H9 (cell line): ENCODE measurements at regions not wholly inside any gene's neighbourhood (a gene's known extent, or its start where the extent isn't known, plus 50 kb on each side); places are given as distances from the start of the nearest gene placed in this dataset.

Experiments
- DNase-seq: peaks from one replicate; pipeline ENCODE4 v3.0.0-alpha.2; 2017
- H2AFZ ChIP-seq: one replicate; pipeline ENCODE4 v1.6.1; 2013; ENCODE audit warnings: mild to moderate bottlenecking, low read length, control low read depth, moderate library complexity
- H2AK5ac ChIP-seq: 2 replicates; pipeline ENCODE4 v1.6.1; 2013; ENCODE audit warnings: low read length, control low read depth, mixed read lengths; ENCODE audit not compliant: insufficient read length
- H2BK120ac ChIP-seq: one replicate; pipeline ENCODE4 v1.6.1; 2013; ENCODE audit warnings: low read depth, mild to moderate bottlenecking, low read length, control low read depth, inconsistent platforms; ENCODE audit not compliant: poor library complexity, severe bottlenecking
- H2BK12ac ChIP-seq: 2 replicates; pipeline ENCODE4 v1.6.1; 2013; ENCODE audit warnings: low read length, control low read depth, mixed read lengths, low read depth; ENCODE audit not compliant: insufficient read length
- H2BK15ac ChIP-seq: 2 replicates; pipeline ENCODE4 v1.6.1; 2013; ENCODE audit warnings: low read depth, low read length, control low read depth
- H2BK20ac ChIP-seq: one replicate; pipeline ENCODE4 v1.6.1; 2013; ENCODE audit warnings: low read depth, mild to moderate bottlenecking, low read length, control low read depth, inconsistent platforms; ENCODE audit not compliant: poor library complexity, severe bottlenecking
- H2BK5ac ChIP-seq: 2 replicates; pipeline ENCODE4 v1.6.1; 2013; ENCODE audit warnings: low read length, control low read depth, mixed read lengths; ENCODE audit not compliant: insufficient read length
- H3K14ac ChIP-seq: 2 replicates; pipeline ENCODE4 v1.6.1; 2013; ENCODE audit warnings: low read length, control low read depth; ENCODE audit not compliant: insufficient read depth
- H3K18ac ChIP-seq: 2 replicates; pipeline ENCODE4 v1.6.1; 2013; ENCODE audit warnings: low read depth, mild to moderate bottlenecking, mixed read lengths, low read length, control low read depth; ENCODE audit not compliant: insufficient read length
- H3K23ac ChIP-seq: 2 replicates; pipeline ENCODE4 v1.6.1; 2013; ENCODE audit warnings: low read length, control low read depth, mixed read lengths, low read depth; ENCODE audit not compliant: insufficient read length
- H3K23me2 ChIP-seq: 2 replicates; pipeline ENCODE4 v1.6.1; 2013; ENCODE audit warnings: low read depth, mild to moderate bottlenecking, mixed read lengths, low read length, control low read depth; ENCODE audit not compliant: insufficient read length, poor library complexity, severe bottlenecking
- H3K27ac ChIP-seq: 2 replicates; pipeline ENCODE4 v1.5.1; 2013; ENCODE audit warnings: low read length, control low read depth, mixed read lengths, low read depth; ENCODE audit not compliant: insufficient read length
- H3K27me3 ChIP-seq: 2 replicates; pipeline ENCODE4 v1.6.1; 2013; ENCODE audit warnings: low read length, control low read depth, inconsistent platforms; ENCODE audit not compliant: insufficient read depth
- H3K4ac ChIP-seq: 2 replicates; pipeline ENCODE4 v1.6.1; 2013; ENCODE audit warnings: low read depth, mild to moderate bottlenecking, control low read depth, inconsistent platforms, low read length, moderate library complexity
- H3K4me1 ChIP-seq: 2 replicates; pipeline ENCODE4 v1.6.1; 2013; ENCODE audit warnings: low read length, control low read depth, inconsistent platforms; ENCODE audit not compliant: insufficient read depth
- H3K4me2 ChIP-seq: 2 replicates; pipeline ENCODE4 v1.6.1; 2013; ENCODE audit warnings: low read length, control low read depth, mixed read lengths; ENCODE audit not compliant: insufficient read length, insufficient read depth
- H3K56ac ChIP-seq: 2 replicates; pipeline ENCODE4 v1.6.1; 2013; ENCODE audit warnings: low read depth, mild to moderate bottlenecking, mixed read lengths, low read length, control low read depth; ENCODE audit not compliant: insufficient read length
- H3K79me1 ChIP-seq: 2 replicates; pipeline ENCODE4 v1.6.1; 2013; ENCODE audit warnings: low read depth, mild to moderate bottlenecking, moderate library complexity, low read length, control low read depth, inconsistent platforms; ENCODE audit not compliant: insufficient read depth, poor library complexity, severe bottlenecking
- H3K79me2 ChIP-seq: 2 replicates; pipeline ENCODE4 v1.6.1; 2013; ENCODE audit warnings: low read length, control low read depth, inconsistent platforms; ENCODE audit not compliant: insufficient read depth
- H3K9ac ChIP-seq: 2 replicates; pipeline ENCODE4 v1.6.1; 2013; ENCODE audit warnings: low read length, control low read depth, mixed read lengths; ENCODE audit not compliant: insufficient read length; ENCODE audit errors: extremely low read depth
- H3K9me3 ChIP-seq: one replicate; pipeline ENCODE4 v1.6.1; 2013; ENCODE audit warnings: low read depth, low read length, inconsistent platforms; ENCODE audit not compliant: control insufficient read depth
- H3T11ph ChIP-seq: one replicate; pipeline ENCODE4 v1.6.1; 2013; ENCODE audit warnings: mild to moderate bottlenecking, low read length, control low read depth, inconsistent platforms
- H4K20me1 ChIP-seq: one replicate; pipeline ENCODE4 v1.6.1; 2013; ENCODE audit not compliant: control insufficient read depth, insufficient read length, insufficient read depth
- H4K5ac ChIP-seq: 2 replicates; pipeline ENCODE4 v1.6.1; 2013; ENCODE audit warnings: low read depth, mild to moderate bottlenecking, mixed read lengths, low read length, control low read depth; ENCODE audit not compliant: insufficient read length
- H4K8ac ChIP-seq: replicated peaks from 2 replicates; pipeline ENCODE4 v1.6.1; 2013; ENCODE audit warnings: low read length, control low read depth, mixed read lengths, low read depth; ENCODE audit not compliant: insufficient read length
- H4K91ac ChIP-seq: 2 replicates; pipeline ENCODE4 v1.6.1; 2013; ENCODE audit warnings: low read depth, mild to moderate bottlenecking, moderate library complexity, mixed read lengths, low read length, control low read depth; ENCODE audit not compliant: insufficient read length
- H3K27ac Mint-ChIP-seq, 3 experiments: 2 replicates in 2 of 3; 3 replicates in 1 of 3; pipeline ENCODE4 v1.8.0; 2020 to 2021; ENCODE audit warnings: mixed read lengths in 3 of 3, mild to moderate bottlenecking in 1 of 3, moderate library complexity in 1 of 3
- H3K27me3 Mint-ChIP-seq: 2 replicates; pipeline ENCODE4 v1.8.0; 2021; ENCODE audit warnings: low read depth, mild to moderate bottlenecking, moderate library complexity, mixed read lengths
- H3K36me3 Mint-ChIP-seq, 3 experiments: 2 replicates in 2 of 3; 3 replicates in 1 of 3; pipeline ENCODE4 v1.8.0; 2020 to 2021; ENCODE audit warnings: low read depth in 3 of 3, mixed read lengths in 3 of 3; ENCODE audit not compliant: insufficient read depth in 1 of 3
- H3K4me1 Mint-ChIP-seq, 2 experiments: 2 replicates each; pipeline ENCODE4 v1.8.0; 2020; ENCODE audit warnings: mixed read lengths in 2 of 2
- H3K4me3 Mint-ChIP-seq, 2 experiments: 2 replicates in 1 of 2; 3 replicates in 1 of 2; pipeline ENCODE4 v1.8.0; 2020 to 2021; ENCODE audit warnings: mild to moderate bottlenecking in 2 of 2, mixed read lengths in 2 of 2, moderate library complexity in 1 of 2
- H3K9me3 Mint-ChIP-seq, 2 experiments: 2 replicates in 1 of 2; 3 replicates in 1 of 2; pipeline ENCODE4 v1.8.0; 2020; ENCODE audit warnings: mild to moderate bottlenecking in 2 of 2, mixed read lengths in 2 of 2, moderate library complexity in 1 of 2
- CTCF ChIP-seq: fragments of 200-600 bp; sonication (generic); conservative IDR thresholded peaks from 3 replicates; pipeline ENCODE4 v1.8.0; 2021; ENCODE audit warnings: antibody characterized with exemption, mild to moderate bottlenecking
- WGBS: extraction: QIAGEN DNeasy Blood & Tissue Kit; methylation state at CpG from one replicate; pipeline ENCODE4 v1.1.7; 2013; ENCODE audit warnings: missing lambda C conversion rate, low lambda C conversion rate, mixed read lengths; ENCODE audit not compliant: insufficient read length; ENCODE audit errors: extremely low coverage; 5-methylcytosine and 5-hydroxymethylcytosine counted together

- Histone ChIP-seq H2AK5ac (no peak overlapping the region), H3K27me3 (no peaks in the 10 kb centered on the region), H3K23ac (no peak overlapping the region), H2BK12ac (no peak overlapping the region), H4K8ac (no peak overlapping the region), H4K91ac (no peak overlapping the region), H3K4me1 (peaks cover 15% of the 10 kb centered on the region; the same call in 1 of the 2 replicates), H2BK120ac (no peak overlapping the region), H4K20me1 (no peaks in the 10 kb centered on the region), H2BK5ac (no peak overlapping the region), H3T11ph (no peak overlapping the region), H3K9me3 (no peaks in the 10 kb centered on the region), H4K5ac (no peak overlapping the region), H3K4ac (no peak overlapping the region), H3K79me2 (no peaks in the 10 kb centered on the region), H3K56ac (no peak overlapping the region), H2BK15ac (no peak overlapping the region), H3K79me1 (no peaks in the 10 kb centered on the region), H3K4me2 (no peak overlapping the region), H2AFZ (no peak overlapping the region), H3K14ac (no peak overlapping the region), H3K27ac (no peak overlapping the region), H3K23me2 (no peaks in the 10 kb centered on the region), H3K18ac (no peak overlapping the region), H3K9ac (no peak overlapping the region), H2BK20ac (no peak overlapping the region)
- H3K9me3 Mint-ChIP-seq = peaks cover 0 to 3% of the 10 kb centered on the region in 2 experiments; a peak in 1 of 5 replicates
- H3K4me1 Mint-ChIP-seq = peaks cover 58 to 59% of the 10 kb centered on the region in 2 experiments
- no CpG with 5 or more reads among the region's 11 CpGs for WGBS
- TF ChIP-seq CTCF = no peak
- H3K4me3 Mint-ChIP-seq = no peak overlapping the region
- H3K36me3 Mint-ChIP-seq = peaks cover 0 to 3% (median 0%) of the 10 kb centered on the region in 3 experiments; a peak in 1 of 7 replicates
- peaks cover 4% of the 10 kb centered on the region; the same call in 1 of the 2 replicates for H3K27me3 Mint-ChIP-seq
- peak; percentile 65 for DNase-seq
- no peak overlapping the region for H3K27ac Mint-ChIP-seq
Observed at GRCh38 chr17:6259899-6260298, 175.0 kb downstream of the AIPL1 start.
